Kidney (tissue), 13 donors: ENCODE measurements at regions not wholly inside any gene's neighbourhood (a gene's known extent, or its start where the extent isn't known, plus 50 kb on each side); places are given as distances from the start of the nearest gene placed in this dataset.
"Not testable (repeated sequence)": the region's sequence is repeated elsewhere in the genome, so short reads cannot be mapped to it uniquely, and the experiment has no call there.

ENCODE experiments used
- DNase-seq, 5 donors: peaks; one replicate each; pipeline ENCODE4 v3.0.0-alpha.2; 2013 to 2020
- FAIRE-seq: peaks from 2 replicates; lab custom pipeline; 2012; peaks lifted over from hg19 to GRCh38; lab: Jason Lieb, UNC
- H3K27ac ChIP-seq, 2 donors: one replicate each; pipeline ENCODE4 v1.7.0; 2013; ENCODE audit warnings: low read depth in 2 of 2, low read length in 2 of 2, inconsistent platforms in 1 of 2
- H3K27me3 ChIP-seq: one replicate; pipeline ENCODE4 v1.7.1; 2013; ENCODE audit warnings: low read length, inconsistent platforms; ENCODE audit not compliant: control insufficient read depth, insufficient read depth
- H3K36me3 ChIP-seq, 3 donors: one replicate each; pipeline versions ENCODE4 v1.7.0 to v1.7.1; 2013; ENCODE audit warnings: low read length in 3 of 3, control low read depth in 1 of 3, inconsistent platforms in 1 of 3; ENCODE audit not compliant: insufficient read depth in 3 of 3, control insufficient read depth in 2 of 3
- H3K4me1 ChIP-seq, 3 donors: one replicate each; pipeline versions ENCODE4 v1.7.0 to v1.7.1; 2013; ENCODE audit warnings: low read length in 3 of 3, inconsistent platforms in 1 of 3, low read depth in 1 of 3; ENCODE audit not compliant: control insufficient read depth in 2 of 3, insufficient read depth in 2 of 3
- H3K4me3 ChIP-seq, 3 donors: one replicate each; pipeline versions ENCODE4 v1.7.0 to v1.8.1; 2013; ENCODE audit warnings: low read length in 3 of 3, control low read depth in 1 of 3, inconsistent platforms in 1 of 3
- H3K9ac ChIP-seq, 3 donors: one replicate each; pipeline versions ENCODE4 v1.7.0 to v1.7.1; 2013; ENCODE audit warnings: low read length in 3 of 3, control low read depth in 1 of 3, inconsistent platforms in 1 of 3
- H3K9me3 ChIP-seq, 3 donors: one replicate each; pipeline versions ENCODE4 v1.7.0 to v1.7.1; 2013; ENCODE audit warnings: low read length in 3 of 3, control low read depth in 1 of 3, inconsistent platforms in 1 of 3; ENCODE audit not compliant: control insufficient read depth in 2 of 3, insufficient read depth in 1 of 3
- CTCF ChIP-seq: IDR thresholded peaks from 3 replicates; pipeline ENCODE4 v1.5.1; 2012; ENCODE audit warnings: mild to moderate bottlenecking, moderate library complexity, borderline replicate concordance; ENCODE audit not compliant: insufficient read depth; ENCODE audit errors: extremely low read depth
- intact Hi-C: fragments of 100-400 bp; cut with DNase I; formaldehyde crosslinking; loops from one replicate; pipeline ENCODE4 v1.11.1; 2022
- donor health status: control.
- donor health status: control.
- donor health status: control.
- donor health status: control.
- donor health status: control.
- donor health status: DM: yes; HTN: yes; CAD: no.
- donor health status: Normal renal cell carcinoma (clear cell type).

- Histone ChIP-seq H3K27ac (no peak overlapping the region), H3K27me3 (no peaks in the 10 kb centered on the region), H3K9ac (no peak overlapping the region), H3K4me1 (no peaks in the 10 kb centered on the region), H3K4me3 (no peak overlapping the region), H3K9me3 (peaks cover 0 to 3% (median 0%) of the 10 kb centered on the region in 3 donors), H3K36me3 (no peaks in the 10 kb centered on the region)
- TF ChIP-seq CTCF, result no peak
- intact Hi-C loops, result no loop called here
- FAIRE-seq (no peak), DNase-seq (no peak)
Observed at GRCh38 chr2:13858626-13859025, 773.9 kb upstream of the LRATD1 start.

- DNase-seq, intact Hi-C loops, H3K27ac ChIP-seq, H3K4me1 ChIP-seq, H3K9me3 ChIP-seq, H3K36me3 ChIP-seq, H3K4me3 ChIP-seq, H3K27me3 ChIP-seq, H3K9ac ChIP-seq: not testable (repeated sequence)
- peak; percentile 29 for FAIRE-seq
Observed at GRCh38 chr2:13868275-13868674, 764.2 kb upstream of the LRATD1 start.

- no peak overlapping the region for H3K4me3 ChIP-seq
- no peak for TF ChIP-seq CTCF
- intact Hi-C loops, result no loop called here
- H3K9ac ChIP-seq, result no peak overlapping the region
- DNase-seq, result peak in 1 of 5 donors; percentile 30
- no peaks in the 10 kb centered on the region for H3K9me3 ChIP-seq
- H3K27ac ChIP-seq, result no peak overlapping the region
- no peak for FAIRE-seq
- no peaks in the 10 kb centered on the region for H3K36me3 ChIP-seq
- H3K27me3 ChIP-seq, result no peaks in the 10 kb centered on the region
- no peaks in the 10 kb centered on the region for H3K4me1 ChIP-seq
Observed at GRCh38 chr2:13876491-13877037, 756.0 kb upstream of the LRATD1 start.

GRCh38 chr2:13877571-13877970 lies 754.9 kb upstream of the LRATD1 start:
- intact Hi-C loops, result no loop called here
- Histone ChIP-seq H3K9ac (no peak overlapping the region), H3K27me3 (no peaks in the 10 kb centered on the region), H3K36me3 (no peaks in the 10 kb centered on the region), H3K27ac (no peak overlapping the region), H3K9me3 (no peaks in the 10 kb centered on the region), H3K4me1 (no peaks in the 10 kb centered on the region), H3K4me3 (no peak overlapping the region)
- no peak for DNase-seq
- FAIRE-seq, result no peak
- TF ChIP-seq CTCF, result no peak
